AG20443 (cell line): ENCODE measurements at regions not wholly inside any gene's neighbourhood (a gene's known extent, or its start where the extent isn't known, plus 50 kb on each side); places are given as distances from the start of the nearest gene placed in this dataset.

Experiments used
- DNase-seq: peaks from one replicate; pipeline ENCODE4 v3.0.0; 2012; ENCODE audit warnings: low spot score, mixed read lengths

- no peak for DNase-seq
These were observed 80.0 kb upstream of the FAM180A start for GRCh38 chr7:135828604-135829003.

- DNase-seq, result no peak
These were observed 78.8 kb upstream of the FAM180A start for GRCh38 chr7:135827391-135827790.

GRCh38 chr7:135825406-135825805, 76.8 kb upstream of the FAM180A start:
- no peak for DNase-seq

- DNase-seq, result no peak
These were observed 73.8 kb upstream of the FAM180A start for GRCh38 chr7:135822376-135822775.

GRCh38 chr7:135817583-135817982, 69.0 kb upstream of the FAM180A start:
- DNase-seq, result no peak

GRCh38 chr7:135815033-135815432, 66.4 kb upstream of the FAM180A start:
- DNase-seq, result no peak

GRCh38 chr7:135812148-135812547, 63.5 kb upstream of the FAM180A start:
- DNase-seq, result no peak

- DNase-seq, result no peak
These were observed 62.9 kb upstream of the FAM180A start for GRCh38 chr7:135811506-135811905.

- DNase-seq, result no peak
These were observed 59.6 kb upstream of the FAM180A start for GRCh38 chr7:135808206-135808605.

DNA sequence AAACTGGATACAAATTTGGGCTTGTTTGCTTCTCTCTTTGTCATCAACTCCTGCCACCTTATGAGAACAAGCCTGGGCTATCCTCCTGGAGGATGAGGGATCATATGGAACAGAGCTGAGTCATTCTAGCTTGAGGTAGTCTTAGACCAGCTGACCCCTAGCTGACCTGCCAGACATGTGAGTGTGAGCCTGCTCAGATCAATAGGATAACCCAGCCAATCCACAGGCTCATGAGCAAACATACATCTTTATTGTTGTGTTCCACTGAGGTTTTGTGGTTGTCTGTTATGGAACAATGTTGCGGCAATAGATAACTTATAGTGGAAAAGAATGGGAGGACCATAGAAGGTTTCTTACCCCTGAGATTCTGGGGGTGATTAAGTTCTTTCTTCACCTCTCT, 54.5 kb upstream of the FAM180A start:
- DNase-seq, result no peak

DNA sequence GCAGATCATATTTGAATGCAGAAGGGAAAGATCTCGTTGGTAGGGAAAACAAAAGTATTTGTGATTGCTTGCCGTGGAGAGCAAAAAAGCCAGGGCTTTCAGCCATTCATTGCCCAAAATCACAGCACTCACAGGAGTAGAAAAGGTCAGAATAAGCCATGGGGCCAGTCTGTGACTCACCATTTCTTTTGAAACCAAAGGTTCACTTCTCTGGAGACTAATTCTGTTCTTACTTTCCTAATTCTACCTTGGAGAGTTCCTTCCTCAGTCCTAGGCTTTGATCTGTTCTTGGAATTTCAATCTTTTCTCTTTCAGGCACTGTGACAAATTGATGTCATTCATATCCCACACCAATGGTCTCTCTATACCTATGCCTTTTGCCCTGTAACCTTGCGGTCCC, 54.1 kb upstream of the FAM180A start:
- no peak for DNase-seq

GRCh38 chr7:135801877-135802276, 53.3 kb upstream of the FAM180A start:
- no peak for DNase-seq

GRCh38 chr7:135801045-135801693, 52.6 kb upstream of the FAM180A start:
- peak; percentile 82 for DNase-seq

DNA sequence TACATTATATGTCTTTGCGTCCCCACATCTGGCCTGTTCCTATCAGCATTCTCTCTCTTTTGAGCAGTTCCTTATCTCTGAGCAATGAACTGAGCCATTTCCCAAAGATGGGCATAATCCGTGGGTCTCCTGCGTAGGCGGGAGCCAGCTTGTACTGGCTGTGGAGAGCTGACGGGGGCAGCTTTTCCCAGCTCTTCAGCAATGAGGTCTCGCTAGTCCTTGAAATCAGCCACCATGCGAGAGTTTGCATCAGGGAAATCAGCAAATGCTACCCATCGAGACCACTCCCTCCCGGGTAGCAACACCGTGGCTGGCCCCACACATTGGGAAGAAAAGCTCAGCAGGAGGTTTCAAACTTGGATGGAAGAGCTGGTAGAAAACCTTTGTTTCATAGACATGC, 51.9 kb upstream of the FAM180A start:
- DNase-seq, result no peak

DNA sequence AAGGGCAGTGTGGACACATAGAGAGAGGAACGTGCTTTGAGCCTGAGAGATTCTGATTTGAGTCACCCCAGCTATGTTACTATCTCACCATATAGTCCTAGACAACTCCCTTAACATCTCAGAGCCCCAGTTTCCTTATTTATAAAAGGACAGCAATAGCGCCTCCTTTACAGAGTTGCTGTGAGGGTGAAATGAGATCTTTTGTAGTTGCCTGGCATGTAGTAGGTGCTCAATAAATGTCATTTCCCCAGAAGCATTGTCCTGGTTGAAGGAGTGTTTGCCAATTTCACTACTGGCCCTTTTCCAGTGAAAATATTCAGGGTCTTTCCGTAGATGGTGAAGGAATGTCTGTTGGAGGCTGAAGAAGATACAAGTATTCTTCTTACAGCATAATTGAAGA, 51.3 kb upstream of the FAM180A start:
- no peak for DNase-seq
